HepG2 (cell line): ENCODE measurements at regions not wholly inside any gene's neighbourhood (a gene's known extent, or its start where the extent isn't known, plus 50 kb on each side); places are given as distances from the start of the nearest gene placed in this dataset.
A peak's percentile ranks its signal among the peaks of the same experiment; 100 is the strongest.

Experiments
- FOSL2 ChIP-seq: sonication (generic); formaldehyde crosslinking; IDR thresholded peaks from 2 replicates; pipeline ENCODE4 v1.4.0; 2020; ENCODE audit warnings: missing genetic modification reagents
- JUND ChIP-seq: sonication (generic); formaldehyde crosslinking; IDR thresholded peaks from 2 replicates; pipeline ENCODE4 v1.8.0; 2022; ENCODE audit warnings: mild to moderate bottlenecking, missing genetic modification reagents
- KAT8 ChIP-seq: IDR thresholded peaks from 2 replicates; pipeline ENCODE4 v1.6.1; 2016; ENCODE audit warnings: missing genetic modification reagents, missing compliant biosample characterization
- MXD1 ChIP-seq: sonication (generic); formaldehyde crosslinking; IDR thresholded peaks from 2 replicates; pipeline ENCODE4 v1.4.0; 2020; ENCODE audit warnings: mild to moderate bottlenecking, missing genetic modification reagents
- PCBP1 ChIP-seq: fragments of 200-400 bp; formaldehyde crosslinking; IDR thresholded peaks from 2 replicates; pipeline ENCODE4 v1.6.1; 2017; ENCODE audit warnings: mild to moderate bottlenecking, low read depth, low read length, borderline replicate concordance
- PHB2 ChIP-seq: fragments of 450-650 bp; IDR thresholded peaks from 2 replicates; pipeline ENCODE4 v1.6.1; 2018; ENCODE audit not compliant: partially characterized antibody
- RARA ChIP-seq: IDR thresholded peaks from 2 replicates; pipeline ENCODE4 v1.6.1; 2016; ENCODE audit warnings: missing genetic modification reagents, missing compliant biosample characterization
- TCF7L2 ChIP-seq: IDR thresholded peaks from 2 replicates; pipeline ENCODE4 v1.6.1; 2011; ENCODE audit warnings: mild to moderate bottlenecking, low read depth, low read length, moderate library complexity
- THRA ChIP-seq: sonication (generic); formaldehyde crosslinking; IDR thresholded peaks from 2 replicates; pipeline ENCODE4 v1.4.0; 2020; ENCODE audit warnings: missing genetic modification reagents, borderline replicate concordance
- TOPORS ChIP-seq: sonication (generic); formaldehyde crosslinking; IDR thresholded peaks from 2 replicates; pipeline ENCODE4 v1.8.0; 2023; ENCODE audit warnings: mild to moderate bottlenecking, missing genetic modification reagents
- ZFP36 ChIP-seq: fragments of 150-350 bp; IDR thresholded peaks from 2 replicates; pipeline ENCODE4 v1.6.1; 2018; ENCODE audit warnings: borderline replicate concordance, low read length, low read depth; ENCODE audit not compliant: partially characterized antibody
- ZFP36L2 ChIP-seq: sonication (generic); formaldehyde crosslinking; IDR thresholded peaks from 2 replicates; pipeline ENCODE4 v1.4.0; 2020; ENCODE audit warnings: missing genetic modification reagents
- ZFP37 ChIP-seq: sonication (generic); formaldehyde crosslinking; IDR thresholded peaks from 2 replicates; pipeline ENCODE4 v1.4.0; 2020; ENCODE audit warnings: missing genetic modification reagents, borderline replicate concordance
- ZFP82 ChIP-seq: sonication (generic); formaldehyde crosslinking; IDR thresholded peaks from 2 replicates; pipeline ENCODE4 v1.5.1; 2020; ENCODE audit warnings: mild to moderate bottlenecking, missing genetic modification reagents, borderline replicate concordance
- ZNF281 ChIP-seq: sonication (generic); formaldehyde crosslinking; IDR thresholded peaks from 2 replicates; pipeline ENCODE4 v1.4.0; 2020; ENCODE audit warnings: missing genetic modification reagents, borderline replicate concordance
- ZNF451 ChIP-seq: sonication (generic); formaldehyde crosslinking; IDR thresholded peaks from 2 replicates; pipeline ENCODE4 v1.5.0; 2020; ENCODE audit warnings: mild to moderate bottlenecking, missing genetic modification reagents
- ZNF703 ChIP-seq: sonication (generic); formaldehyde crosslinking; IDR thresholded peaks from 2 replicates; pipeline ENCODE4 v1.5.1; 2020; ENCODE audit warnings: missing genetic modification reagents, mild to moderate bottlenecking, moderate library complexity, borderline replicate concordance
- ZNF768 ChIP-seq: sonication (generic); formaldehyde crosslinking; IDR thresholded peaks from 2 replicates; pipeline ENCODE4 v1.4.0; 2020; ENCODE audit warnings: missing genetic modification reagents
- TF ChIP-seq, protein P1 (sequence below): sonication (generic); formaldehyde crosslinking; IDR thresholded peaks from 2 replicates; pipeline ENCODE4 v1.4.0; 2020; ENCODE audit warnings: missing genetic modification reagents
- TF ChIP-seq, protein P2 (sequence below): sonication (generic); formaldehyde crosslinking; IDR thresholded peaks from 2 replicates; pipeline ENCODE4 v1.4.0; 2020; ENCODE audit warnings: missing genetic modification reagents

GRCh38 chr10:25080880-25081581 is 64.6 kb downstream of the THNSL1 start (continued):
- 0 out of 2 replicates have a peak, but pooled peaks have one; percentile 22 for TF ChIP-seq RARA
- TF ChIP-seq ZFP37 (CRISPR knock-in tag) = no peak
- no peak for TF ChIP-seq PCBP1
- no peak for TF ChIP-seq ZFP82
- TF ChIP-seq TOPORS = no peak
- TF ChIP-seq PHB2 = no peak
- peak; percentile 100 for TF ChIP-seq THRA (CRISPR knock-in tag)
- TF ChIP-seq TCF7L2 = no peak
- TF ChIP-seq ZFP36 = no peak
- no peak for TF ChIP-seq ZNF703
- TF ChIP-seq ZNF768 (CRISPR knock-in tag) = no peak
- no peak for TF ChIP-seq ZNF281 (CRISPR knock-in tag)
- TF ChIP-seq MXD1 (CRISPR knock-in tag) = no peak
- TF ChIP-seq JUND = no peak
- TF ChIP-seq ZFP36L2 (CRISPR knock-in tag) = no peak
- TF ChIP-seq ZNF451 (CRISPR knock-in tag) = no peak
- TF ChIP-seq KAT8 = no peak
- TF ChIP-seq, protein P1, sequence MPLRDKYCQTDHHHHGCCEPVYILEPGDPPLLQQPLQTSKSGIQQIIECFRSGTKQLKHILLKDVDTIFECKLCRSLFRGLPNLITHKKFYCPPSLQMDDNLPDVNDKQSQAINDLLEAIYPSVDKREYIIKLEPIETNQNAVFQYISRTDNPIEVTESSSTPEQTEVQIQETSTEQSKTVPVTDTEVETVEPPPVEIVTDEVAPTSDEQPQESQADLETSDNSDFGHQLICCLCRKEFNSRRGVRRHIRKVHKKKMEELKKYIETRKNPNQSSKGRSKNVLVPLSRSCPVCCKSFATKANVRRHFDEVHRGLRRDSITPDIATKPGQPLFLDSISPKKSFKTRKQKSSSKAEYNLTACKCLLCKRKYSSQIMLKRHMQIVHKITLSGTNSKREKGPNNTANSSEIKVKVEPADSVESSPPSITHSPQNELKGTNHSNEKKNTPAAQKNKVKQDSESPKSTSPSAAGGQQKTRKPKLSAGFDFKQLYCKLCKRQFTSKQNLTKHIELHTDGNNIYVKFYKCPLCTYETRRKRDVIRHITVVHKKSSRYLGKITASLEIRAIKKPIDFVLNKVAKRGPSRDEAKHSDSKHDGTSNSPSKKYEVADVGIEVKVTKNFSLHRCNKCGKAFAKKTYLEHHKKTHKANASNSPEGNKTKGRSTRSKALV (CRISPR knock-in tag) = no peak
- TF ChIP-seq, protein P2, sequence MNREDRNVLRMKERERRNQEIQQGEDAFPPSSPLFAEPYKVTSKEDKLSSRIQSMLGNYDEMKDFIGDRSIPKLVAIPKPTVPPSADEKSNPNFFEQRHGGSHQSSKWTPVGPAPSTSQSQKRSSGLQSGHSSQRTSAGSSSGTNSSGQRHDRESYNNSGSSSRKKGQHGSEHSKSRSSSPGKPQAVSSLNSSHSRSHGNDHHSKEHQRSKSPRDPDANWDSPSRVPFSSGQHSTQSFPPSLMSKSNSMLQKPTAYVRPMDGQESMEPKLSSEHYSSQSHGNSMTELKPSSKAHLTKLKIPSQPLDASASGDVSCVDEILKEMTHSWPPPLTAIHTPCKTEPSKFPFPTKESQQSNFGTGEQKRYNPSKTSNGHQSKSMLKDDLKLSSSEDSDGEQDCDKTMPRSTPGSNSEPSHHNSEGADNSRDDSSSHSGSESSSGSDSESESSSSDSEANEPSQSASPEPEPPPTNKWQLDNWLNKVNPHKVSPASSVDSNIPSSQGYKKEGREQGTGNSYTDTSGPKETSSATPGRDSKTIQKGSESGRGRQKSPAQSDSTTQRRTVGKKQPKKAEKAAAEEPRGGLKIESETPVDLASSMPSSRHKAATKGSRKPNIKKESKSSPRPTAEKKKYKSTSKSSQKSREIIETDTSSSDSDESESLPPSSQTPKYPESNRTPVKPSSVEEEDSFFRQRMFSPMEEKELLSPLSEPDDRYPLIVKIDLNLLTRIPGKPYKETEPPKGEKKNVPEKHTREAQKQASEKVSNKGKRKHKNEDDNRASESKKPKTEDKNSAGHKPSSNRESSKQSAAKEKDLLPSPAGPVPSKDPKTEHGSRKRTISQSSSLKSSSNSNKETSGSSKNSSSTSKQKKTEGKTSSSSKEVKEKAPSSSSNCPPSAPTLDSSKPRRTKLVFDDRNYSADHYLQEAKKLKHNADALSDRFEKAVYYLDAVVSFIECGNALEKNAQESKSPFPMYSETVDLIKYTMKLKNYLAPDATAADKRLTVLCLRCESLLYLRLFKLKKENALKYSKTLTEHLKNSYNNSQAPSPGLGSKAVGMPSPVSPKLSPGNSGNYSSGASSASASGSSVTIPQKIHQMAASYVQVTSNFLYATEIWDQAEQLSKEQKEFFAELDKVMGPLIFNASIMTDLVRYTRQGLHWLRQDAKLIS (CRISPR knock-in tag) = no peak
- TF ChIP-seq FOSL2 (CRISPR knock-in tag) = peak; percentile 62
